ENCODE measurements at regions not wholly inside any gene's neighbourhood (a gene's known extent, or its start where the extent isn't known, plus 50 kb on each side); places are given as distances from the start of the nearest gene placed in this dataset.

DNA sequence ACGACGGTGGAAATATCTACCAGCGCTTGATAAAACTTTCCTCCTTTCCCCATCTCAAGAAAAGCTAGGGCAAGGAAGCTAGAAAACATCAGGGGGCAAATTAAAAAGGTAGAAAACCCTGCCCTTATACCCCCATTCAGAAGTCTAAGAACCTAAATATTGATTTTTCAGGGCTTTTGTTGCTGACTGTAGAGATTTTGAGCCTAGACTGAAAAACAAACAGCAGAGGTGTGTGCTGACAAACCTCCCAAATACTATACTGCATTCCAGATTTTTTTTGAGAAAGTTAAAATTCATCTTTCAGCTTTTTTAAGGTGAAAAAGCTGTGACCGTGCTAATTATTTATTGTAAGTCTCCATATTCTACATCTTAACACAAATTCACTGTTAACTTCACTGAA is 478.3 kb upstream of the SOX5 start:
- DNase-seq (ENCODE audit: low spot score), result no peak
- no peak for ATAC-seq (ENCODE audit: low read depth)

DNA sequence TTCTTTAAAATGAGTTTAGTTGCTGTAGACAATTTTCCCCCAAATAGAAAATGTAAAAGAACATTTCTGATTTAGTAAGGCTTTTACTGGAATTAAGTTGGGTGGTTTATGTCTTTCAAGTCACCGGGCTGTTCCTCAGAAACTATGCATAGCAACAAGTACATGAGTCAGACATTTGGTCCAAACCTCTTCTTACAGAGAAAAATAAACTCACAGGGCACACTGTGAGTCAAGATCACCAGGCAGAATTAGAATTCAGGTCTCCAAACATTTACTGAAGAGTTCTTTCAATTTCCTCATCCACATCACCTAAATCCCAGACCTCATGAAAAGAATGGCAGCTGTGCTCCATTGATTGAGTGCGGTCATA is 476.1 kb upstream of the SOX5 start:
- H3K4me3 ChIP-seq (ENCODE audit: severe bottlenecking), result no peak overlapping the region
- no peak overlapping the region for H3K27ac ChIP-seq (ENCODE audit: poor library complexity, severe bottlenecking)

More for the DNA sequence above, 478.3 kb upstream of the SOX5 start:
- Histone ChIP-seq H3K9me3 (ENCODE audit: severe bottlenecking) (no peaks in the 10 kb centered on the region), H3K27me3 (ENCODE audit: insufficient read depth, poor library complexity, severe bottlenecking) (no peaks in the 10 kb centered on the region), H3K4me1 (ENCODE audit: insufficient read depth, poor library complexity, severe bottlenecking) (no peaks in the 10 kb centered on the region), H3K4me3 (ENCODE audit: severe bottlenecking) (no peak overlapping the region), H3K27ac (ENCODE audit: poor library complexity, severe bottlenecking) (no peak overlapping the region), H3K36me3 (ENCODE audit: low read depth) (no peaks in the 10 kb centered on the region)
- TF ChIP-seq, protein P1, sequence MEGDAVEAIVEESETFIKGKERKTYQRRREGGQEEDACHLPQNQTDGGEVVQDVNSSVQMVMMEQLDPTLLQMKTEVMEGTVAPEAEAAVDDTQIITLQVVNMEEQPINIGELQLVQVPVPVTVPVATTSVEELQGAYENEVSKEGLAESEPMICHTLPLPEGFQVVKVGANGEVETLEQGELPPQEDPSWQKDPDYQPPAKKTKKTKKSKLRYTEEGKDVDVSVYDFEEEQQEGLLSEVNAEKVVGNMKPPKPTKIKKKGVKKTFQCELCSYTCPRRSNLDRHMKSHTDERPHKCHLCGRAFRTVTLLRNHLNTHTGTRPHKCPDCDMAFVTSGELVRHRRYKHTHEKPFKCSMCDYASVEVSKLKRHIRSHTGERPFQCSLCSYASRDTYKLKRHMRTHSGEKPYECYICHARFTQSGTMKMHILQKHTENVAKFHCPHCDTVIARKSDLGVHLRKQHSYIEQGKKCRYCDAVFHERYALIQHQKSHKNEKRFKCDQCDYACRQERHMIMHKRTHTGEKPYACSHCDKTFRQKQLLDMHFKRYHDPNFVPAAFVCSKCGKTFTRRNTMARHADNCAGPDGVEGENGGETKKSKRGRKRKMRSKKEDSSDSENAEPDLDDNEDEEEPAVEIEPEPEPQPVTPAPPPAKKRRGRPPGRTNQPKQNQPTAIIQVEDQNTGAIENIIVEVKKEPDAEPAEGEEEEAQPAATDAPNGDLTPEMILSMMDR (IDR thresholded peaks at IDR 0.05; ENCODE audit: poor library complexity, severe bottlenecking), result no peak

DNA sequence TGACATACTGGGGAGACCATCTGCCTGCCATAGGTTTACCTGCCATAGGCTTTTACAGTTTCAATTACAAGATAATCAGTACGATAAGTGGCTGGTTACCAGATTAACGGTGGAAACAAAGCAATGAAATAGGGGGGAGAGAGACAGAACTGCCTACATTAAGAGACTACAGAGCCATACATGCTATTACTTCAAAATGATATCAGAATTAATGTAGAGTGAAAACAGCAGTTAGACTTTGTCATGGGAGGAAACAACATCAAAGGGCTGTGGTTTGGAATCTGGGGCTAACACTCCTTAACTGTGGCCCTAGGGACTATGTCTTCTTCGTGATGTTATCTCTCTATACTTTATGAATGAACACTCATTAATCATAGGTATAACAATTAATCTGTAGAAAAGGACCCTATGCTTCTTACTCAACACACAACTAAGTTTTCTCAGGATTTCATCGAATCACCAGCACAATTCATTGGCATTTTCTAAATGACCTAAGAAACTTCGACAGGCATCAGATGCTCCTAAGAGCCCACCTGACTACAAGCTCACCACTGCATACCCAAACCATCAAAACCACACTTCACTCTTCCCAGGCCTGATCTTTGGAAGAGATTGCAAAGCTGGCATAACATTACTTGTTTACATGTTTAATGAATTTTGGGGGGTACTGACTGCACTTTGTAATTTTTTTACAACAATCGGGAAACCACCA is 475.6 kb upstream of the SOX5 start:
- ATAC-seq (ENCODE audit: low read depth), result no peak

More for the DNA sequence above, 476.1 kb upstream of the SOX5 start:
- Histone ChIP-seq H3K9me3 (ENCODE audit: severe bottlenecking) (no peaks in the 10 kb centered on the region), H3K36me3 (ENCODE audit: low read depth) (no peaks in the 10 kb centered on the region), H3K4me1 (ENCODE audit: insufficient read depth, poor library complexity, severe bottlenecking) (no peaks in the 10 kb centered on the region), H3K27me3 (ENCODE audit: insufficient read depth, poor library complexity, severe bottlenecking) (no peaks in the 10 kb centered on the region)
- DNase-seq (ENCODE audit: low spot score), result no peak
- TF ChIP-seq, protein P1 (IDR thresholded peaks at IDR 0.05; ENCODE audit: poor library complexity, severe bottlenecking), result no peak
- ATAC-seq (ENCODE audit: low read depth), result no peak

DNA sequence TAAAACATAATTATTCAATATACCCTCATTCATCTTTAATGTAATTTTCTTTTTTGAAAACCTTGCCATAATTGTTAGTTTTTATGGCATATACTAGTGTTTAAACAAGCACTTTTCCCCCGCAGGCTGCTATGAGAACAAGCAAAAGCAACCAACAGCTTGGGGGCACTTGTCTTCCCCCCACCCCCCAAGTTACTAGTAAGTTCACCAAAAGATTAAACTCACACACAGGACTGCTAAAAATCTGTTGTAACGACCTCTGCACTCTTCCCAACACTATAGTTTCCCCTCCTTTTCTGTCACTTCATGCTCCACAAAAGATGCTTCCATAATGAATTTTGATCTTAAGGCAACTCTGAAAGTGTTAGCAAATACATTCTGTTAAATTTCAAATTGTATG is 474.9 kb upstream of the SOX5 start:
- H3K36me3 ChIP-seq (ENCODE audit: low read depth), result no peaks in the 10 kb centered on the region
- no peaks in the 10 kb centered on the region for H3K9me3 ChIP-seq (ENCODE audit: severe bottlenecking)
- ATAC-seq (ENCODE audit: low read depth) (no peak), DNase-seq (ENCODE audit: low spot score) (no peak)
- H3K4me1 ChIP-seq (ENCODE audit: insufficient read depth, poor library complexity, severe bottlenecking), result no peaks in the 10 kb centered on the region
- TF ChIP-seq, protein P1 (IDR thresholded peaks at IDR 0.05; ENCODE audit: poor library complexity, severe bottlenecking), result no peak
- H3K27me3 ChIP-seq (ENCODE audit: insufficient read depth, poor library complexity, severe bottlenecking), result no peaks in the 10 kb centered on the region
- no peak overlapping the region for H3K4me3 ChIP-seq (ENCODE audit: severe bottlenecking)
- no peak overlapping the region for H3K27ac ChIP-seq (ENCODE audit: poor library complexity, severe bottlenecking)

More for the DNA sequence above, 475.6 kb upstream of the SOX5 start:
- TF ChIP-seq, protein P1 (IDR thresholded peaks at IDR 0.05; ENCODE audit: poor library complexity, severe bottlenecking), result no peak
- no peak for DNase-seq (ENCODE audit: low spot score)
- no peak overlapping the region for H3K4me3 ChIP-seq (ENCODE audit: severe bottlenecking)
- no peaks in the 10 kb centered on the region for H3K9me3 ChIP-seq (ENCODE audit: severe bottlenecking)
- no peaks in the 10 kb centered on the region for H3K36me3 ChIP-seq (ENCODE audit: low read depth)
- no peak overlapping the region for H3K27ac ChIP-seq (ENCODE audit: poor library complexity, severe bottlenecking)
- H3K4me1 ChIP-seq (ENCODE audit: insufficient read depth, poor library complexity, severe bottlenecking), result no peaks in the 10 kb centered on the region
- no peaks in the 10 kb centered on the region for H3K27me3 ChIP-seq (ENCODE audit: insufficient read depth, poor library complexity, severe bottlenecking)

DNA sequence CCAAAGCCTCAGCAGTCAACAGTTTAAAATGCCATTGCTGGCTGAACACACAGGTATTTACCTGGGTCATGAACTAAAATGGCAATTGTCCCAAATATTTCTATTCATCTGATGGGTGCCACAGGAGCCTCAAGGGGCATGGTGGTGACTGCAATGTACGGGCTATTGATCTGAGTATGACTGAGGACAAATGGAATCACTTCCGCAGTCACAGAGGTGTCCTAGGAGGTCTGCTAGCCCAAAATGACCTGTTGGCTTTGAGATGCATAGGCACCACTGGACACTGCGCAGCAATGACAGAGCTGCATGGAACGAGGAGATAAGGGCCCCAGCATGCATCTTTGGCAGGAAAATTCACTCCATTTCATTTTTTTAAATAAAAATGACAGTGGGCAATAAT is 474.1 kb upstream of the SOX5 start:
- TF ChIP-seq, protein P1 (IDR thresholded peaks at IDR 0.05; ENCODE audit: poor library complexity, severe bottlenecking), result no peak
- ATAC-seq (ENCODE audit: low read depth) (no peak), DNase-seq (ENCODE audit: low spot score) (no peak)
- Histone ChIP-seq H3K4me3 (ENCODE audit: severe bottlenecking) (no peak overlapping the region), H3K4me1 (ENCODE audit: insufficient read depth, poor library complexity, severe bottlenecking) (no peaks in the 10 kb centered on the region), H3K27me3 (ENCODE audit: insufficient read depth, poor library complexity, severe bottlenecking) (no peaks in the 10 kb centered on the region), H3K36me3 (ENCODE audit: low read depth) (no peaks in the 10 kb centered on the region), H3K9me3 (ENCODE audit: severe bottlenecking) (no peaks in the 10 kb centered on the region), H3K27ac (ENCODE audit: poor library complexity, severe bottlenecking) (no peak overlapping the region)

All from RWPE2 (cell line).